ENCODE measurements at regions not wholly inside any gene's neighbourhood (a gene's known extent, or its start where the extent isn't known, plus 50 kb on each side); places are given as distances from the start of the nearest gene placed in this dataset.
"Not testable (repeated sequence)": the region's sequence is repeated elsewhere in the genome, so short reads cannot be mapped to it uniquely, and the experiment has no call there.

GRCh38 chr3:106347350-106347749, 478.5 kb upstream of the CBLB start:
- no peak for TF ChIP-seq CTCF (IDR thresholded peaks at IDR 0.05; ENCODE audit: low read depth, low read length)
- DNase-seq: peak; percentile 25
- Histone ChIP-seq H3K9me3 (ENCODE audit: severe bottlenecking) (no peaks in the 10 kb centered on the region), H3K36me3 (no peaks in the 10 kb centered on the region), H3K27me3 (ENCODE audit: insufficient read depth, low read depth, severe bottlenecking) (no peaks in the 10 kb centered on the region), H3K27ac (peak overlapping the region; percentile 85), H3K4me3 (ENCODE audit: low read depth, low read length) (peak overlapping the region; percentile 34)

GRCh38 chr3:106348139-106348690, 479.4 kb upstream of the CBLB start:
- Histone ChIP-seq H3K9me3 (ENCODE audit: severe bottlenecking) (no peaks in the 10 kb centered on the region), H3K27ac (peak overlapping the region; percentile 85), H3K4me3 (ENCODE audit: low read depth, low read length) (no peak overlapping the region), H3K27me3 (ENCODE audit: insufficient read depth, low read depth, severe bottlenecking) (no peaks in the 10 kb centered on the region), H3K36me3 (no peaks in the 10 kb centered on the region)
- DNase-seq: no peak
- TF ChIP-seq CTCF (IDR thresholded peaks at IDR 0.05; ENCODE audit: low read depth, low read length): no peak

- Histone ChIP-seq H3K27ac (peak overlapping the region; percentile 85), H3K9me3 (ENCODE audit: severe bottlenecking) (no peaks in the 10 kb centered on the region), H3K27me3 (ENCODE audit: insufficient read depth, low read depth, severe bottlenecking) (no peaks in the 10 kb centered on the region), H3K36me3 (no peaks in the 10 kb centered on the region), H3K4me3 (ENCODE audit: low read depth, low read length) (no peak overlapping the region)
- no peak for TF ChIP-seq CTCF (IDR thresholded peaks at IDR 0.05; ENCODE audit: low read depth, low read length)
- DNase-seq: no peak
These were observed 480.5 kb upstream of the CBLB start for GRCh38 chr3:106349191-106349881.

- H3K36me3 ChIP-seq: no peaks in the 10 kb centered on the region
- no peaks in the 10 kb centered on the region for H3K27me3 ChIP-seq (ENCODE audit: insufficient read depth, low read depth, severe bottlenecking)
- TF ChIP-seq CTCF (IDR thresholded peaks at IDR 0.05; ENCODE audit: low read depth, low read length): no peak
- peaks cover 3% of the 10 kb centered on the region for H3K9me3 ChIP-seq (ENCODE audit: severe bottlenecking)
- no peak for DNase-seq
- no peak overlapping the region for H3K27ac ChIP-seq
- no peak overlapping the region for H3K4me3 ChIP-seq (ENCODE audit: low read depth, low read length)
These were observed 487.1 kb upstream of the CBLB start for GRCh38 chr3:106355873-106356272.

GRCh38 chr3:106359692-106360091, 490.9 kb upstream of the CBLB start:
- Histone ChIP-seq H3K4me3 (ENCODE audit: low read depth, low read length) (no peak overlapping the region), H3K36me3 (no peaks in the 10 kb centered on the region), H3K27ac (no peak overlapping the region), H3K27me3 (ENCODE audit: insufficient read depth, low read depth, severe bottlenecking) (no peaks in the 10 kb centered on the region), H3K9me3 (ENCODE audit: severe bottlenecking) (peaks cover 3% of the 10 kb centered on the region)
- DNase-seq: no peak
- TF ChIP-seq CTCF (IDR thresholded peaks at IDR 0.05; ENCODE audit: low read depth, low read length): no peak

GRCh38 chr3:106360901-106361300, 492.1 kb upstream of the CBLB start:
- H3K27me3 ChIP-seq (ENCODE audit: insufficient read depth, low read depth, severe bottlenecking); H3K4me3 ChIP-seq (ENCODE audit: low read depth, low read length); H3K9me3 ChIP-seq (ENCODE audit: severe bottlenecking); DNase-seq; H3K27ac ChIP-seq; H3K36me3 ChIP-seq: not testable (repeated sequence)
